ENCODE measurements at regions not wholly inside any gene's neighbourhood (a gene's known extent, or its start where the extent isn't known, plus 50 kb on each side); places are given as distances from the start of the nearest gene placed in this dataset.
"Not testable (repeated sequence)": the region's sequence is repeated elsewhere in the genome, so short reads cannot be mapped to it uniquely, and the experiment has no call there.

- FAIRE-seq = no peak
- no peak for DNase-seq (ENCODE audit: low spot score in 2 of 2)
These were observed 75.3 kb upstream of the SYT10 start for GRCh38 chr12:33514893-33515292.

GRCh38 chr12:33519566-33519965, 79.9 kb upstream of the SYT10 start:
- no peak for FAIRE-seq
- no peak for DNase-seq (ENCODE audit: low spot score in 2 of 2)

GRCh38 chr12:33520505-33521302, 81.1 kb upstream of the SYT10 start:
- FAIRE-seq = not testable (repeated sequence)

GRCh38 chr12:33529031-33529430, 89.4 kb upstream of the SYT10 start:
- FAIRE-seq = no peak
- DNase-seq (ENCODE audit: low spot score in 2 of 2) = no peak

More at GRCh38 chr12:33520505-33521302, 81.1 kb upstream of the SYT10 start:
- DNase-seq (ENCODE audit: low spot score in 2 of 2) = not testable (repeated sequence)

GRCh38 chr12:33529810-33530209, 90.2 kb upstream of the SYT10 start:
- no peak for DNase-seq (ENCODE audit: low spot score in 2 of 2)
- FAIRE-seq = no peak

- DNase-seq (ENCODE audit: low spot score in 2 of 2) (no peak), FAIRE-seq (no peak)
These were observed 91.6 kb upstream of the SYT10 start for GRCh38 chr12:33531261-33531660.

GRCh38 chr12:33533527-33533926, 93.9 kb upstream of the SYT10 start:
- no peak for DNase-seq (ENCODE audit: low spot score in 2 of 2)
- no peak for FAIRE-seq

GRCh38 chr12:33536431-33536830, 96.8 kb upstream of the SYT10 start:
- DNase-seq (ENCODE audit: low spot score in 2 of 2) (no peak), FAIRE-seq (no peak)

GRCh38 chr12:33546004-33546403, 106.4 kb upstream of the SYT10 start:
- no peak for FAIRE-seq

GRCh38 chr12:33547084-33547483, 107.5 kb upstream of the SYT10 start:
- no peak for DNase-seq (ENCODE audit: low spot score in 2 of 2)
- no peak for FAIRE-seq

More at GRCh38 chr12:33546004-33546403, 106.4 kb upstream of the SYT10 start:
- no peak for DNase-seq (ENCODE audit: low spot score in 2 of 2)

- not testable (repeated sequence) for FAIRE-seq; DNase-seq (ENCODE audit: low spot score in 2 of 2)
These were observed 110.6 kb upstream of the SYT10 start for GRCh38 chr12:33550214-33550613.

- FAIRE-seq (no peak), DNase-seq (ENCODE audit: low spot score in 2 of 2) (no peak)
These were observed 111.4 kb upstream of the SYT10 start for GRCh38 chr12:33551006-33551405.

- no peak for FAIRE-seq
- DNase-seq (ENCODE audit: low spot score in 2 of 2) = no peak
These were observed 115.5 kb upstream of the SYT10 start for GRCh38 chr12:33555128-33555527.

- no peak for FAIRE-seq
These were observed 121.1 kb upstream of the SYT10 start for GRCh38 chr12:33560653-33561208.

GRCh38 chr12:33562401-33562800, 122.8 kb upstream of the SYT10 start:
- FAIRE-seq = no peak
- no peak for DNase-seq (ENCODE audit: low spot score in 2 of 2)

More at GRCh38 chr12:33560653-33561208, 121.1 kb upstream of the SYT10 start:
- DNase-seq (ENCODE audit: low spot score in 2 of 2) = no peak

- no peak for FAIRE-seq
- DNase-seq (ENCODE audit: low spot score in 2 of 2) = no peak
These were observed 126.8 kb upstream of the SYT10 start for GRCh38 chr12:33566403-33566802.

- FAIRE-seq = no peak
- no peak for DNase-seq (ENCODE audit: low spot score in 2 of 2)
These were observed 135.7 kb upstream of the SYT10 start for GRCh38 chr12:33575346-33575745.

GRCh38 chr12:33581613-33582122, 142.0 kb upstream of the SYT10 start:
- no peak for DNase-seq (ENCODE audit: low spot score in 2 of 2)
- no peak for FAIRE-seq

- no peak for FAIRE-seq
- no peak for DNase-seq (ENCODE audit: low spot score in 2 of 2)
These were observed 147.0 kb upstream of the SYT10 start for GRCh38 chr12:33586576-33586975.

GRCh38 chr12:33587354-33587753, 147.7 kb upstream of the SYT10 start:
- DNase-seq (ENCODE audit: low spot score in 2 of 2) (no peak), FAIRE-seq (no peak)

- DNase-seq (ENCODE audit: low spot score in 2 of 2) (no peak), FAIRE-seq (no peak)
These were observed 148.4 kb upstream of the SYT10 start for GRCh38 chr12:33587784-33588712.

Data from frontal cortex (tissue), 3 donors.